ENCODE measurements at regions not wholly inside any gene's neighbourhood (a gene's known extent, or its start where the extent isn't known, plus 50 kb on each side); places are given as distances from the start of the nearest gene placed in this dataset.
A peak's percentile ranks its signal among the peaks of the same experiment; 100 is the strongest.
"Not testable (repeated sequence)": the region's sequence is repeated elsewhere in the genome, so short reads cannot be mapped to it uniquely, and the experiment has no call there.

GRCh38 chr2:62410926-62411456 is 95.0 kb downstream of the TMEM17 start:
- no peak for ATAC-seq
- no peak for DNase-seq

- DNase-seq = no peak
- ATAC-seq = no peak
Measured at GRCh38 chr2:62410015-62410453, 96.0 kb downstream of the TMEM17 start.

DNA sequence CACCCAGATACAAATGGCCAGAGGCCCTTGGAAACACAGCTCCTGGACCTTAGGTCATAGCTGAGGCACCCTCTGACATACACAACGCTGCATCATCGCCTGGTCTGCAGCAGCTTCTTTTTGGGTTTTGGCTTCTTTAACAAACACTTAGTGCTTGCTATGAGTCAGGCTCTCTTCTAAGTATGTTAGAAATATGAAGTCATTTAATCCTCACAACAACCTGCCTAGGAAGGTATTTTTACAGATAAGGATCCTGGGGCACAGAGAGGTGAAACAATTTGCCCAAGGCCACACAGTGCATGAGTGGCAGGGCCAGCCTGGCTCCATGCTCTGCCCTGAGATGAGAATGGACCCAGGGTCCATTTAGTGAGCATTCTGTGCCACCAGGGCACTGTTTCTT is 96.6 kb downstream of the TMEM17 start:
- DNase-seq (no peak), ATAC-seq (peak; percentile 31)

DNA sequence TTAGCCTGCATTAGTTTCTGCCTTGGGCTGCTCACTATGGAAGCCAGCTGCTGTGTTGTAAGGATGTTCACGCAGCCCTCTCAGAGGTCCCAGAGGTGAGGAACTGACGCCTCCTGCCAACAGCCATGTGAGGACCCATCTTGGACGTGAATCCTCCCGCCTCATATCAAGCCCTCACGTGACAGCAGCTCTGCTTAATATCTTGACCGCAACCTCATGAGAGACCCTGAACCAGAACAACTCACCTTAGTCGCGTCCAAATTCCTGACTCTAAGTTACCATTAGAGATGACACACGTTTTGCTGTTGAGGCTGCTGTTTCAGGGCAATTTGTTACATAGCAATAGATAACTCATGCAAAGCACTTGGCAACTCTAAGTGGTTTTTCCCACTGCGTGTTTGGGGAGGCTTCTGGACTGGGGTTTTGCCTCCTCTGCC is 97.7 kb downstream of the TMEM17 start:
- ATAC-seq = no peak

GRCh38 chr2:62407838-62408237 is 98.2 kb downstream of the TMEM17 start:
- DNase-seq (no peak), ATAC-seq (no peak)

More for the DNA sequence above, 97.7 kb downstream of the TMEM17 start:
- no peak for DNase-seq

GRCh38 chr2:62407401-62407800 is 98.6 kb downstream of the TMEM17 start:
- ATAC-seq (no peak), DNase-seq (no peak)

- ATAC-seq (no peak), DNase-seq (no peak)
Measured at GRCh38 chr2:62406573-62407043, 99.4 kb downstream of the TMEM17 start.

DNA sequence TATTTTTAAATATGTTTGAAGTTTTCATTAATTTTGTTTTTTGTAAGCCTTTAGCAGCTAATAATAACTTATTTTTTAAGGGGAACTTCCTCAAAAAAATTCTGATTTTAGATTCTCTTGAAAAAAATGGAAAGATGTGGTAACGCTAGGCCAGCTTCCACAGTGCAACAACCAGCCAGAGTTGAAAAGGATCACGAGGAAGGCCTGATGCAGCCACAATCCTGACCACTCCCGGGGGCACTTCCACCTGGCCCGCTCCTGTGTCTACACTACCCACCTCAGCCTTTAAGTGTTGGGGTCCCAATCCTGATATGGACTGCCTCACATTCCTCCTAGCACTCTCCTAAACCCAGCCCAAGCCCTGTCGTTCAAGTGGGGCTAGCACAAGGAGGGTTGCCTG is 101.1 kb downstream of the TMEM17 start:
- DNase-seq = no peak
- ATAC-seq = no peak

GRCh38 chr2:62402156-62402555 is 103.8 kb downstream of the TMEM17 start:
- ATAC-seq (no peak), DNase-seq (no peak)

GRCh38 chr2:62398356-62398755 is 107.6 kb downstream of the TMEM17 start:
- ATAC-seq (no peak), DNase-seq (no peak)

DNA sequence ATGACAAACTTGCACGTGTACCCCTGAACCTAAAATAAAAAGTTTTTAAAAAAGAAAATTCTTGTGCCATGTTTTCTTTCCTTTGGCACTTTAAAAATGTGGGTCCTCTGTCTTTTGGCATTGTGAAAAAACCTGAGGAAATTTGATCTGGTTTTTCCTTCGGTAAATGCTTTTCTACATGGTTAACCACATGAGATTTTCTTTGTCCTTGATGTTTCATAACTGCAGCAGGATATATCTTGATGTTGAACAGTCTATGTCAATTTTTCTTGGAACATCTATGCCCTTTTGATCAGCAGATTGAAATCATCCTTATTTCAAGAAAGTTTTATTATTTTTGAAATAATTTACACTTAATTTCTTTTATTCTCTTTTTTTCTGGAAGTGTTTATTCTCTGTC is 109.1 kb downstream of the TMEM17 start:
- no peak for DNase-seq

DNA sequence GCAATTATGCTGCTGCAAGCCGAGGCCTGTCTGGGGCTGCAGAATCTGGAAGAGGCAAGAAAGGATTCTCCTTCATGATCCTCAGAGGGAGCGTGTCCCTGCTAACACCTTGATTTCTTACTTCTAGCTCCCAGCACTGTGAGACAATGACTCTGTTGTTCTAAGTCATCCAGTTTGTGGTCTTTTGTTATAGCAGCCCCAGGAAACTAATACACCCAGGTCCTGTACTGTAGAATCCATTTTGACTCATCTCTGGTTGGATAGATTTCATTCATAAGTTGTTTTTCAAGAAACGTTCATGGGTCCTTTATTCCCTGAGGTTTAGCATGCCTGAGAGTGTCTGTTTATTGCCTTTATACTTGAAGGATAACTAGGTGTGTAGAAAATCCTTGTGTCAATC is 112.7 kb downstream of the TMEM17 start:
- no peak for DNase-seq
- ATAC-seq = no peak

More for the DNA sequence above, 109.1 kb downstream of the TMEM17 start:
- ATAC-seq = no peak

- DNase-seq (no peak), ATAC-seq (no peak)
Measured at GRCh38 chr2:62391696-62392095, 114.3 kb downstream of the TMEM17 start.

- DNase-seq, ATAC-seq: not testable (repeated sequence)
Measured at GRCh38 chr2:62386378-62386777, 119.6 kb downstream of the TMEM17 start.

DNA sequence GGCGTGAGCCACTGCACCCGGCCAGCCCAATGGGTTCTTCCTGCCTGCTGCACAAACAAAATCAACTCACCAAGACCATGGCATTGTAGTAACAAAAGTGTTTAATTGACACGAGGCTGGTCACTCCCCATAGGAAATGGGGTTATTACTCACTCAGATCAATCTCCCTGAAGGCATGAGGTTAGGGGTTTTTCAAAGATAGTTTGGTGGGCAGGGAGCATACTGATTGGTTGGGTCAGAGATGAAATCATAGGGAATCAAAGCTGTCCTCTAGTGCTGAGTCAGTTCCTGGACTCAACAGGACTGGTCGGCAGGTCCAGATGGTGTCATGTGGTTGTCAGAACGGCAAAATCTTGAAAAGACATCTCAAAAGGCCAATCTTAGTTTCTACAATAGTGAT is 122.1 kb downstream of the TMEM17 start:
- DNase-seq = no peak
- peak; percentile 76 for ATAC-seq

GRCh38 chr2:62382757-62383156 is 123.2 kb downstream of the TMEM17 start:
- ATAC-seq (no peak), DNase-seq (no peak)

GRCh38 chr2:62382122-62382521 is 123.9 kb downstream of the TMEM17 start:
- DNase-seq (no peak), ATAC-seq (no peak)

DNA sequence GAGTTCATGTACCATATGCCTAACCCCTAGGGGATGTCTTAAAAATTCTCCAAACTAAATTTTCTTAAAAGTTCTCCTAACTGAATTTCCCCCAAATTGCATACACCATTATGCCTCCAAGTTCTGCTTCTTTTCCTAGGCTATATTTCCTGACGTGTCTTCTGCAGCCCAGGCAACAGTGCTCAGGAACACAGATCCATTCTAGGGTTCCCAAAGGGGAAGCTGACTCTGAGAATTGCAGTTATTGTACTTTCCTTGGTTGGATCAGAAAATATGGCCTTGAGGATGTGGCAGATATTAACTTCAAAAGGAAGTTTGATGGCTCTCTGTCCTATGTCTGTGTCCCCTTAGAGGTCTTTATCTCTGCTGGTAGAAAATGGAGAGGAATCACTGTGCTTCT is 124.3 kb downstream of the TMEM17 start:
- ATAC-seq (no peak), DNase-seq (no peak)

- DNase-seq (no peak), ATAC-seq (no peak)
Measured at GRCh38 chr2:62379566-62379965, 126.4 kb downstream of the TMEM17 start.

DNA sequence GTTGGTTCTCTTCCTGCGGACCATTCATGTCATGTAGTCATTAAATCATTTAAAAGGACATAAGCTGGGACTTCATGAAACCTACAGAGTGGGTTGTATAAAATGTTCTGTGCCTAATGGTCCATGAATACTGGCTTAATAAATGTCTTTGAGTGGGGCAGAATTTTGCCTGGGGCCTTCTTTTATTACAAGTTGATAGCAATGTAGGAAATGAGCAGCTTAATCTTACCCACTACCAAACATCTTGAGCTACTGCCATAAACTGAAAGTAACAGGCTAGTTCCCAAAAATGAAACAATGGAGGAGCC is 130.9 kb downstream of the TMEM17 start:
- DNase-seq = no peak

GRCh38 chr2:62374301-62375112 is 131.5 kb downstream of the TMEM17 start:
- DNase-seq (no peak), ATAC-seq (no peak)

More for the DNA sequence above, 130.9 kb downstream of the TMEM17 start:
- ATAC-seq = no peak

GRCh38 chr2:62372824-62373223 is 133.2 kb downstream of the TMEM17 start:
- no peak for ATAC-seq
- no peak for DNase-seq

DNA sequence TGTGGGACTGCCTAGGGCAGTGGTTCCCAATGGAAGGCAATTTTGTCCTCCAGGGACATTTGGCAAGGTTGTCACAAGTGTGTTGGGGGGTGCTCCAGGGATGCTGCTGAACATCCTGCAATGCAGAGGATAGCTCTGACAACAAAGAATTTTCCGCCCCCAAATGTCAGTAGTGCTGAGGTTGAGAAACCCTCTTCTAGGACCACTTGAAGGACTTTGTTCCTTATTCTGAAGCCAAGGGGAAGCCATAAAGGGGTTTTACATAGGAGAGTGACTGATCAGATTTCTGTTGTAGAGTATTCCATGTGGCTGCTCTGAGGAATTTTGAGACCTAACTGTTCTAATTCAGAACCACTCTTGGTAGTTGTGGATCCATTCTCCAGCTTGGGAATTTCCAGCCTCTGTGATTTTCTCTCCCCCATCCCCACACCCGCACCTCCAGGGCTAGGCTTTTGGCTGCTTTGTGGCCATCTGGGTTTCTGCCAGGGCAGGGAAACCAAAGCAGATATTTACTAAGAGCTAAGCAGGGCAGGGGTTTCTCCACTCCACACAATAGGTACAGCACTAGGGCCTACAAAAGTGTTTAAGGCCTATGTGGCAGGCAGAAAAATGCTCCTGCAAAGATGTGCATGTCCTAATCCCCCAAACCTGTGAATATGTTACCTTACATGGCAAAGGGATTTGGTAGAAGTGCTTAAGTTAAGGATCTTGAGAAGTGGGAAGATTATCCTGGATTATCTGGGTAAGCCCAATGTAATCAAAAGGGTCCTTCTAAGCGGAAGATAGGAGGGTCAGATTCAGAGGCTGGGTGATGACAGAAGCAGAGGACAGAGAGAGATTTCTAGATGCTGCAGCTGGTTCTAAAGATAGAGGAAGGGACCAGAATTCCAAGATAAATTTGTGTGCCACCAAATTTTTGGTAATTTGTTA is 135.4 kb downstream of the TMEM17 start:
- DNase-seq = no peak
- no peak for ATAC-seq
